ENCODE measurements at regions not wholly inside any gene's neighbourhood (a gene's known extent, or its start where the extent isn't known, plus 50 kb on each side); places are given as distances from the start of the nearest gene placed in this dataset.

GRCh38 chr7:19508124-19508523 is 200.7 kb downstream of the POLR1F start (continued):
- TF ChIP-seq NFYB (CRISPR knock-in tag; conservative IDR thresholded peaks at IDR 0.05; ENCODE audit: low read depth) (no peak), ARID4B (CRISPR knock-in tag; IDR thresholded peaks at IDR 0.05; ENCODE audit: borderline replicate concordance) (no peak), NR3C1 (CRISPR knock-in tag; conservative IDR thresholded peaks at IDR 0.05; ENCODE audit: low read depth) (no peak)
- TF ChIP-seq, protein P1, sequence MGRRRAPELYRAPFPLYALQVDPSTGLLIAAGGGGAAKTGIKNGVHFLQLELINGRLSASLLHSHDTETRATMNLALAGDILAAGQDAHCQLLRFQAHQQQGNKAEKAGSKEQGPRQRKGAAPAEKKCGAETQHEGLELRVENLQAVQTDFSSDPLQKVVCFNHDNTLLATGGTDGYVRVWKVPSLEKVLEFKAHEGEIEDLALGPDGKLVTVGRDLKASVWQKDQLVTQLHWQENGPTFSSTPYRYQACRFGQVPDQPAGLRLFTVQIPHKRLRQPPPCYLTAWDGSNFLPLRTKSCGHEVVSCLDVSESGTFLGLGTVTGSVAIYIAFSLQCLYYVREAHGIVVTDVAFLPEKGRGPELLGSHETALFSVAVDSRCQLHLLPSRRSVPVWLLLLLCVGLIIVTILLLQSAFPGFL (CRISPR knock-in tag; IDR thresholded peaks at IDR 0.05; ENCODE audit: borderline replicate concordance) = no peak
- TF ChIP-seq, protein P2, sequence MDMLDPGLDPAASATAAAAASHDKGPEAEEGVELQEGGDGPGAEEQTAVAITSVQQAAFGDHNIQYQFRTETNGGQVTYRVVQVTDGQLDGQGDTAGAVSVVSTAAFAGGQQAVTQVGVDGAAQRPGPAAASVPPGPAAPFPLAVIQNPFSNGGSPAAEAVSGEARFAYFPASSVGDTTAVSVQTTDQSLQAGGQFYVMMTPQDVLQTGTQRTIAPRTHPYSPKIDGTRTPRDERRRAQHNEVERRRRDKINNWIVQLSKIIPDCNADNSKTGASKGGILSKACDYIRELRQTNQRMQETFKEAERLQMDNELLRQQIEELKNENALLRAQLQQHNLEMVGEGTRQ (CRISPR knock-in tag; IDR thresholded peaks at IDR 0.05) = no peak

GRCh38 chr7:19491821-19492452 is 216.9 kb downstream of the POLR1F start:
- ATAC-seq (peak; percentile 57; the same call in 1 of the 2 replicates), DNase-seq (ENCODE audit: low spot score) (no peak)
- peaks cover 1% of the 10 kb centered on the region; the same call in 1 of the 2 replicates for H3K27me3 Mint-ChIP-seq (ENCODE audit: low read depth)
- ChIA-PET CTCF (interaction anchor here (0.6 to 2.2 kb wide), 60 partner anchors 8 to 1699 kb away, joined by 3 to 22 read pairs (median 4); partner anchors contain the start of gene POLR1F), POLR2A (interaction anchor here (0.7 kb wide), 1 partner anchor 21 kb away, joined by 6 read pairs; no protein-coding TSS in a partner anchor)
- no peak for TF ChIP-seq ESRRA (CRISPR knock-in tag; IDR thresholded peaks at IDR 0.05; ENCODE audit: borderline replicate concordance)
- TF ChIP-seq NR3C1 (CRISPR knock-in tag; conservative IDR thresholded peaks at IDR 0.05; ENCODE audit: low read depth) = no peak
- no peak for TF ChIP-seq ARID4B (CRISPR knock-in tag; IDR thresholded peaks at IDR 0.05; ENCODE audit: borderline replicate concordance)
- TF ChIP-seq, protein P3, sequence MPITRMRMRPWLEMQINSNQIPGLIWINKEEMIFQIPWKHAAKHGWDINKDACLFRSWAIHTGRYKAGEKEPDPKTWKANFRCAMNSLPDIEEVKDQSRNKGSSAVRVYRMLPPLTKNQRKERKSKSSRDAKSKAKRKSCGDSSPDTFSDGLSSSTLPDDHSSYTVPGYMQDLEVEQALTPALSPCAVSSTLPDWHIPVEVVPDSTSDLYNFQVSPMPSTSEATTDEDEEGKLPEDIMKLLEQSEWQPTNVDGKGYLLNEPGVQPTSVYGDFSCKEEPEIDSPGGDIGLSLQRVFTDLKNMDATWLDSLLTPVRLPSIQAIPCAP (CRISPR knock-in tag; IDR thresholded peaks at IDR 0.05) = no peak
- no peak for TF ChIP-seq GABPB1 (CRISPR knock-in tag; IDR thresholded peaks at IDR 0.05)
- TF ChIP-seq CREM (CRISPR knock-in tag; IDR thresholded peaks at IDR 0.05) = no peak
- no peak for TF ChIP-seq ZBTB21 (CRISPR knock-in tag; IDR thresholded peaks at IDR 0.05; ENCODE audit: borderline replicate concordance)
- H3K27ac Mint-ChIP-seq = no peak overlapping the region
- no peaks in the 10 kb centered on the region for H3K4me1 Mint-ChIP-seq
- H3K36me3 Mint-ChIP-seq = peaks cover 7% of the 10 kb centered on the region
- peaks cover 24% of the 10 kb centered on the region for H3K9me3 Mint-ChIP-seq
- H3K4me3 Mint-ChIP-seq = no peak overlapping the region
